HG03039 (cell line): ENCODE measurements at regions not wholly inside any gene's neighbourhood (a gene's known extent, or its start where the extent isn't known, plus 50 kb on each side); places are given as distances from the start of the nearest gene placed in this dataset.
"Not testable (repeated sequence)": the region's sequence is repeated elsewhere in the genome, so short reads cannot be mapped to it uniquely, and the experiment has no call there.

ENCODE experiments used
- ATAC-seq: cut with Tn5 transposase; IDR thresholded peaks from one replicate; pipeline ENCODE4 v1.9.1; 2021; ENCODE audit warnings: mild to moderate bottlenecking, moderate library complexity; ENCODE audit not compliant: unreplicated experiment

DNA sequence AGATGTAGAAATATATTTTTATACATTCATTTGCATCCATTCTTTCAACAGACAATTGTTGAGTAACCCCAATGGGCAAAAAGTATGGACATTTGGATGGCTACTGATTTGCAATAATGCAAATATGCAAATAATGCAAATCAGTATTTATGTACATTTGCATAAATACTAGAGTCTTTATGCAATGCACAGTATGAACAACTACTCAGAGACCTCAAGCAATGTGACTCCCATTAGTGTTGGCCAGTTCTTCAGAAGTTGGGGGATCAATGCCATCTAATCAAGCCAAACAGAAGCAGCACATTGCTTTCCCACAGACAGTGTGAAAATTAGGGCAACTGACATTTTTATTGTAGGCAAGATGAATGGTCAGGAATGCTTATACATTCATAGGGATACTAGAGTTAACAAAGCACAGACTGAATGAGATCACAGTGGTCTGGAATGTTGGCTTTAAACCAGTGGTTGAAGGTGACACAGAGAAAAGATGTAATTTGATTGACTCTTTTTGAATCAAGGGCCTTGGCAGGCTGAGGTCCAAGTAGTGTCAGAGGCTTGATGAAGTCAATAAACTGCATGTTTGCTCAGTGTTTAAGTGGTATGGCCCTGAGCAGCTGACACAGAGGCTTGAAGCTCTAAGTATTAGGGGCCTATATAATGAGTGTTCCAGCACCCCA is 256.6 kb downstream of the CTH start:
- ATAC-seq = no peak

DNA sequence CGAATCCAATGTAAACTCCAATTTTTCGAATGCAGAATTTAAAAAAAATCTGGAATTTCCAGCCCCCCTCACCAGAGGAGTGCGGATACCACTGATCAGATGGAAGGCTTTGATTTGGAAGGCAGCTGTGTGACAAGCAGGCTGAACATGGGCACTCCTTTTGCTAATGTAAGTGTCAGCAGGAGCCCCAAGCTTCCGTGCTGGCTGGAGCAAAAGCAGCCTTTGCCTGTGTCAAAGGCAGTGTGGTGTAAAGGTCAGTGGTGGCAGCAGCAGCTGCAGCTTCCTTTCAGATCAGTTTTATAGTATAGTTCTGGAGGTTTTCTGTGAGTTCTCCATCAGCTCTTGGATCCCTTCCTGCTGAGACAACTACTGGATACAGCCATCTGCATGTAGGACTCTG is 259.9 kb downstream of the CTH start:
- ATAC-seq = no peak

DNA sequence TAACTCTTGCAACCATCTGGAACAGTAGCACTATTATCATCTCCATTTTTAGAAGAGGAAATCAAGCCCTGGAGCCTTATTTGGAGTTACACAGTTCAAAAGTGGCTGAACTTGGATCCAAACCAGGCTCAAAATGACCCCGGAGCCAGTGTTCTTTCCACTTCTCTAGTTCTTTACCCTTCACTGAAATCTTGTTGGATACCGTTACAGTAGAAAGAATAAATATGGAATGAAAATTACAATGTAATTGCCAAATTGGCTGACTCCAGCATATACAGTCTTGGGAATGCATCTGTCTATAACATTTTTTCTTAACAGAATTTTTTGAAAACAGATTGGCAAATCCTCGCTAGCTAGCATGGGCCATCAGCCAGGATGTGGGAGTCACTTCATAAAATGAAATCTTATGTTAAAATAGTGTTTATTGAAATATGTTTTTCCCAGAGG is 261.4 kb downstream of the CTH start:
- no peak for ATAC-seq

DNA sequence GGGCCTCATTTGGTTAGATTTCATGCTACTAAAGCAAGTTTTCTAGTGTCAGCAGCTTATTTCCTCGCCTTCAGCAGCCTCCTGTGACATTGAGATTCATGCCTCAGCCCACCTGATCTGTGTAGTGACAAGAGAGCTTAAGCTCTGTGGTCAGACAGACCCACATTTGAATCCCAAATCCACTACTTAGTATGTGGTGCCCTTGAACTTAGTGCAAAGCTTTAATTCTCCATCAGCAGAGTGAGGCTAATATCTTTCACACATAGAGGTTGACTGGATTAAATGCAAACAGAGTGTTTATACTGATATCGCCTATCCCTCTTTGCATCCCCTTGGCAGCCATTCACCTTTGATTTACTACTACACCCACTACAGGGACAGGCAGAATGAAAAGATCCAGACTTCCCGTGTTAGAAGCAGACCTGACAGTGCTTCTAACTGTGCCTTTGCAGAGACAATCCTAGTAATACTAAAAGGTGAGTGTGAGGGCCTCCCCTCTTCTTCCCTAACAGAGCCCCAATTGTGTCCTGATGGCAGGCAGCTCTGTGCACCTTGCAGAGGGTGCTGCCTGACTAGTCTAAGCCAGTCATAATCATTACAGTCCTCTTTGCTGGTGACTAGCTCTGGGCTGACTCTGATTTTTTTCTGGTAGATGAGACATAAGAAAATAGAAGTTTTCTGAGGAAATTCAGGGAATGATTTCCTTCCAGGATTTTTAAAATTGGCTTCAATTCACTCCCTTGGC is 264.0 kb downstream of the CTH start:
- ATAC-seq = no peak

DNA sequence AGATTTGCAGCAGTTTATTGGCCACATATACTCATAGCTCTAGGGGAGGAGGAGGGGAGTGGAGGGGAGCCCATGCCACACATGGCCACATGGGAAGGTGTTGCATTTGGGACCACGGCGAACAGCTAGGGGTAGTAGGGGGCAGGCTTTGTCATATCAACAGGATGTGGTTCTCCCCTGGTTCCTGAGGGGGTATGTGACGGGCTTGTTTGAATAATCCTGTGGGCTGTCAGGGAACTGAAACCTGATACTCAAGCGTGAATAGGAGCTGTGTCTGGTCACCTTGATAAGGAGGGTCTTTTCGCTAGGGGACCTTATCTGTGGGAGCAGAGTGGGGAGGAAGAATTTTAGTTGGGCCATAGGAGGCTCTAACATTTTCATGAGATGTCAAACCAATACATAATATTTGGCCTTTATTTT is 264.7 kb downstream of the CTH start:
- ATAC-seq = peak; percentile 63

DNA sequence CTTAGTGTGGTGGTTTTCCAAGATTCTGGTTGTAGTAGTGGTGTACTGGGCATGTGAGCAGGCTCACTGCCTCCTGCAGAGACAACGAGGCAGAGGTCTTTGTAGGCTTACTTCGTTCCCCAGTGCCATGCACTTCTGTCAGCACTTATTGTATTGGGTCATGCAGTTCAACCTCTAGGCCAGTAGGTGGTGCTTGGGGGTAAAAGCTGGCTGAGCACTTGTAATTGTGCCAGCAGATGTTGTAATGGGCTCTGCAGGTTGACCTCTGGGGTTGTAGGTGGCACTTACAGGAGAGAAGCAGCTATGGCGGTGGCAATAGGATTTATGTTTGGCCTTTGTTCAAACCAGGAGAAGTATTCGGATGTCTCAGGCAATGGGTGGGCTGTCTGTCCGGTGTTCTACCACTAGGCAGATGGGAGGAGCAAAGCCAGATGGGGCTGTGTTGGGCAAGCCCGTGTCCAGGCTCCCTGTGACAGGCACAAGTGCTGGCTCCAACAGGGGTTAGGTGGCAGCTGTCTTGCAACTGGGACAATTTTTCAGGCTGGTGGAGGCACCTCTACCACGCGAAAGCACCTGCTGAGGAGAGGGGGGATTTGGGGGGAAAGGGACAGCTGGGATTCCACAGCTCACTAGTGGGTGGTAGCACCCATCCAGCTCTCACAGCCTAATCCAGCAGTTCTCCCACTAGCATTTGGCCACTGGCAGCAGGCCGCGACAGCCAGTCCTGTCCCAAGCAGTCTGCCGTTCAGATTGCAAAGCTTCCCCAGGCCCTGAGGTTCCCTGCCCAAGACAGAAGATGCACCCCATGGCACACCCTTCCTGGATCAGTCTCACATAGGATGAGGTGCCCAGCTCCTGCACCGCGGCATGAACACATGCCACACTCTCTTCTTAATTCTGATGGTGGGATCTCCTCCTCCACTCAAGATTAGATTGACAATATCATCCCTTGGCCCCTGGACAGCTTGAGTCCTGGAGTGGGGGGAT is 274.5 kb downstream of the CTH start:
- ATAC-seq = peak; percentile 100

DNA sequence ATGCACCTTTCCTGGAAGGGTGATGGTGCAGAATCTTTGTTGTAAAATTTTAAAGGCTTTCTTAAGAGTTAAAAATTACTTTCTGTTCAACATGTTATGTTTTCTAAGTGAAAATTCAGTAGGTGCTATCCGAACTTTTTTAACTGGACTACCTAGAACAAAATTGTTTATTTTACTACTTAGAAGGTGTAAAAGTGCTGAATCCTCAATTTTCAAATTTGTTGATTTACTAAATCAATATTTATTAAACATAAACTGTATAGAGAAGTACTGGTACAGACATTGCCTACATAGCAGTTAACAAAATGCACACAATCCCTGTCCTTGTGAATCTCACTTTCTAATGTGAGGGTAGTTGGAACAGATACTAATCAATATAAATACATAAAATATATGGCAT is 277.5 kb downstream of the CTH start:
- ATAC-seq = no peak

DNA sequence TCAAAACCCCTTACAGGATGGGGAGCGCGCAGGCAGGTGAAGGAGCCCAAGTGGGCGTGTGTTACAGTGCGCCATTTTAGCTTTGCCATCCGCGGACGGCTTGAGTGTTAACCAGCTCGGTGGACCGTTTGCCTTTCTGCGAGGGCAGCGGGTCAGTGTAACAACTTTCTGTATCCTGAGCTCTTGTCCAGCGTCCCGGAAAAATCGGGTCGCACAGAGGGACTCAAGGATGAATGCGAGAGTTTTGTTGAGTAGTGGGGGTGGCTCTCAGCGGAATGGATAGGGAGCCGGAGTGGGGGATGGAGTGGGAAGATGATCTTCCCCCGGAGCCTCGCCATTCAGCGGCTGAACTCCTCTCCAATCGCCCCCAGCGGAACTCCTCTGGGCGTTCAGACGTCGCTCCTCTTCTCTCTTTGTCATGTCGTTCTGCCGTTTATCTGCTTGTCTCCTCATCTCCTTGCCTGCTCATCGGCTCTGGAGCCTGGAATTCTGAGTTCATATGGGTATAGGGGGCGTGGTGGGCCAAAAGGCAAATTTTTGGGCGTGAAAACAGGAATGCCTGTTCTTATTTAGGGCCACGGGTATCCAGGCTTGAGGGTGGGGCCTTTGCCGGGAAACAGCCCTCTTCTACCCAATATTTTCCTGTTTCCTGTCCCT is 295.4 kb downstream of the CTH start:
- no peak for ATAC-seq

DNA sequence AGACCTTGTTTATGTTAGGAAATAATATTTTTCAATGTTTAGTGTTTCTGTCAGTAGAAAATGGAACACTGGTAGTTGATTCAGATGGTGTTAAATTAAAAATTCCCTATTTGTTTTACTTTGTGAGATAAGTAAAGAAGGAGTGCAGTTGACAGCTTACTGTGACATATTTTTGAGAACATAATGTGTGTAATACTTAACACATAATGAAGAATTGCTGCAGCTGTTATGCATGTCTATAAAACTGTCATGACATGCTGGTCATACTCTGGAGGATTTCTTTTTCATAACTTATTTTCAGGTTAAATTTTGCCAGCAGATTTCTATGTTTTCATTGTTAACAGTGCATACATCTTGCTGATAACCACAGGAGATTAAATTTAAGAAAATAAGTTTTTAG is 296.1 kb downstream of the CTH start:
- no peak for ATAC-seq

DNA sequence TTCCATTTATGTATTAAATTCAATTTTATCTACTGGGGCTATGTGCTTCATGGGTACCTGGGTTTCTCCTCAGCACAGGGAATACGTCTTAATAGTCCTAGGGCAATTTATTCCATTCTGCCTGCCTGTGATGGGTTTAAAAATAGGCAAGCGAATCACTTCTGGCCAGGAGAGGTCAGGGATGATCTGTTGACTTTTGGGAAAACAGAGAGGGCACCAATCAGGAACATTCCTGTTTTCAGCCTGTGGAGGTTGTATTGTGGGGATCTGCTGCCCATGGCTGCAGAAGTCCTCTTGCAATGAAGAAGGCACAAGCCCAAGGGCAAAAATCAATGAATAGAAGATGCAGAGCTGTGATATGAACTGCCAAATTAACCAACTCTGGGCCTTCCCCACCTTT is 303.1 kb downstream of the CTH start:
- ATAC-seq = no peak

DNA sequence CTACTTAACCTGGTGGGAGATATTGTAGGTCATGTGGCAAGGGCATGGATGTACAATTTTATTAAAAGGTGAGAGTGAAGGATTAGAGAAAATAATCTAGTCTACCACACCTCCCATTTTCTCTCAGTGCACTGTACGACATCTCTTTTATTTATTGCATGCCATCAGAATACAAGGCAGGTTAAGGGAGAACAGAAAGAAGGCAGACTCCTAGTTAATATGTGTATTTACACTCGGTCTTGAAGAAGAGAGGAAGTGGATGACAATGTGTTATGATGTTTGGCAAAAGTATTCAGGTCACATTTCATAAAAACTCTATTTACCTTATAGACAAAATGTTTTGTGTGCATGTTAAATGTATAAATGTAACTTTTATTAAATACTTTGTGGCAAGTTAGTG is 306.1 kb downstream of the CTH start:
- no peak for ATAC-seq

DNA sequence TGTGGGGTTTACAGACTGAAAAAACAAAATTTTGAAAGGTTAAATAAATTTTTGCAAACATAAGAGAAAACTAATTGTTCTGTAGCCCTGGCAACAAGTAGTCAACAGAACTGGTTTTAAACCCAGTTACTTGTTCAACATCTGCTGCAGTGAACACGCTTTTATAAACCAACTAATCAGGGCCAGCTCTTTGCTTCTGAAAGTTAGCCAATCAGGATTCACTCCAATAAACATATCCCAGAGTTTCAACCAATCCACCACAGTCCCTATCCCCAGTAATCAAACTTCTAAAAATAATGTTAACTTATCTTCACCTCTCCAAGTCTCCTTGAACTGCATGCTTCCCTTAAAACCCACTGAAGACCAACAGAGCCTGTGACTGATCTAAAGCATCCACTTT is 306.6 kb downstream of the CTH start:
- ATAC-seq = no peak

DNA sequence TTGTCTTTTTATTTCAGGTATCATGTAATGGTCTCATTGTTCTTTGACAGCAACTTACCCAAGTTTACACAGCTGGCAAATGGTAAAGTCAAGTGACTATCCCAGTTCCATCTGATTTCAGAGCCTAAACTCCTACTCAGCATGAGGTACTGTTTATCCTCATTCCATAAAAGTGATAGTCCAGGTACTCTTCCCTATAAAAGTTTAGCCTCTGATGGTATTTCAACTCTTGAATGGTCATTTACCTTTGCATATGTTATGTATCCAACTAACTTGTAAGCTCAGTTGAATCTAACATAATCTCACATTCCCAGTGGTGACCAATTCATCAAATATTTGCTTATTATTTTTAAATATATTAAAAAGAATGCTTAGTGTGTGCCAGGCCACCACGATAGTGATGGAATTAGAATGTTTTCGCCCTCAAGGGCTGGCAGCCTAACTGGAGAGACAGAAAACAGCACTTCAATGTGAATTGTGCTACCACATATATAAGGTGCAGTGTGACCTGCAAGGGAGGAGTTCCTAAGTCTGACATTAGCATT is 307.1 kb downstream of the CTH start:
- ATAC-seq = no peak

DNA sequence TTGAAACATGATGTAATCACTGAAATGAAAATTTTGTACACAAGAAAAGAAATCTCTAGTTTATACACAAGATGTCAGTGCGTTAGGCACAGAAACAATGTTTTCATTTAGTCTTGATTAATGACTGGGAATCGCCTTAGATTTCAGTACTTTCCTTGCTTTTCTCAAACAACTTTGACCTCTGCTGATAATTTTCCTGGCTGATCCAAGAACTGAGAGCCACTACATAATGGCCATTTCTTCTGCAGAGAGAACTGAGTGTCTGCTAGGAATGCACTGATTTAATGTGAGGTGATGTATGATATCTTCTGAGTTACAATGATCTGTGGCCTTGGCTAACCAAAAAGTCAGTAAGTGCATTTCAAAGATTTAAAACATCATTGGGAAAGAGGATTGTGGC is 308.1 kb downstream of the CTH start:
- no peak for ATAC-seq

DNA sequence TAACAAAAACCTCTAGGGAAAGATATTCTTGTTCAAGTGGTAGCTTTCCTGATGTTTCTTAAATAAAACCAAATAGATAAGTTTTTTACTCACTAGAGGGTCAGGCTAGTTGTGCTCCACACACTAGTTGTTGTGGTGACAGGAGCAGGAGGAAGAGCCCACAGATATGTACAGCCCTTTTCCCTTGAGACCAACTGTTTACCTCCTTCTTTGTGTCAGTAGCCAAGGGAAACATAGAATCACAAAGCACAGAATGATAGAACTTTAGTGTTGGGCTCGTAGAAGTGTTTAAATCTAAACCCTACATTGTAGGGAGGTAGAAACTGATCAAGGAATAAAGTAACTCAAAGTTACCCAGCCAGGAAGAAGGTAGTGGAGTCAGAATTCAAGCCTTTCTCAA is 309.0 kb downstream of the CTH start:
- ATAC-seq = no peak

DNA sequence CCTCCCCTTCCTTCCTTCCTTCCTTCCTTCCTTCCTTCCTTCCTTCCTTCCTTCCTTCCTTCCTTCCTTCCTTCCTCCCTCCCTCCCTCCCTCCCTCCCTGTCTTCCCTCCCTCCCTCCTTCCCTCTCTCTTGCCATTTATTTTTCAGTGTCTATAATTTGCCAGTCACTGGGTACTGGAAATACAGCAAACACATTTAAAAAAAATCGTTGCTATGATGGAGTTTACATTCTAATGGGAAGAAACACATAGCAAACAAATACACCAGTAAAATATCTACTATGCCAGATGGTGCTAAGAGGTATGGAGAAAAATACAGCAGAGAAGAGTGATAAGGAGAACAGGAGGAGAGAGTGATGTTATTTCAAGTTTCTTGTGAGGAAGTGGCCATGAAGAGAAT is 309.5 kb downstream of the CTH start:
- ATAC-seq = no peak

DNA sequence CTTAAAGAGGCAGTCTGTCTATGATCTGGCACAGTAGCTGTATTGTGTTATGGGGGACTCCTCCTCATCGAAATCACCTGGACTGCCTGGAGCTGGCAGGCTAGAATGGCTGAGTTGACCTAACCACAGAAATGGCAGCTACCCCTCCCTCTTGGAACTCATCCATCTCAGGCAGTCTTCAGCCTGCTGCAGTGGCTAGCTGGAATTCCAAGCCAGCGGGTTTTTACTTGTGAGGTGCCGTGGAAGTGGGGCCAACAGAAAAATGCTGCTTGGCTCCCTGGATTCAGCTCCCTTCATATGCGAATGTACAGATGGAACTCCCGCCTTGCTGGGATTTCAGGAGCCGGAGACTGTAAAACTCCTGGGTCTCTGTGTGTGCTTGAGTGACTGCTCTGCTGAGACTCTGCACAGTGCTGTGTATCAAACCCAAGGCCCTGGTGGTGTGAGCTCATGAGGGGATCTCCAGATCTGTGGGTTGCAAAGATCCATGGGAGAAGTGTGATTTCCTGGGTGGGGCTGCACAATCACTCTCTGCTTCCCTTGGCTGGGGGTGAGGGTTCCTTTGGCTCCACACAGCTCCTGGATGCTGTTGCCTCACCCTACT is 316.9 kb downstream of the CTH start:
- no peak for ATAC-seq

DNA sequence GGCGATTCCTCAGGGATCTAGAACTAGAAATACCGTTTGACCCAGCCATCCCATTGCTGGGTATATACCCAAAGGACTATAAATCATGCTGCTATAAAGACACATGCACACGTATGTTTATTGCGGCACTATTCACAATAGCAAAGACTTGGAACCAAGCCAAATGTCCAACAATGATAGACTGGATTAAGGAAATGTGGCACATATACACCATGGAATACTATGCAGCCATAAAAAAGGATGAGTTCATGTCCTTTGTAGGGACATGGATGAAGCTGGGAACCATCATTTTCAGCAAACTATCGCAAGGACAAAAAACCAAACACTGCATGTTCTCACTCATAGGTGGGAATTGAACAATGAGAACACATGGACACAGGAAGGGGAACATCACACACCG is 311.1 kb downstream of the PTGER3 start:
- ATAC-seq = not testable (repeated sequence)

DNA sequence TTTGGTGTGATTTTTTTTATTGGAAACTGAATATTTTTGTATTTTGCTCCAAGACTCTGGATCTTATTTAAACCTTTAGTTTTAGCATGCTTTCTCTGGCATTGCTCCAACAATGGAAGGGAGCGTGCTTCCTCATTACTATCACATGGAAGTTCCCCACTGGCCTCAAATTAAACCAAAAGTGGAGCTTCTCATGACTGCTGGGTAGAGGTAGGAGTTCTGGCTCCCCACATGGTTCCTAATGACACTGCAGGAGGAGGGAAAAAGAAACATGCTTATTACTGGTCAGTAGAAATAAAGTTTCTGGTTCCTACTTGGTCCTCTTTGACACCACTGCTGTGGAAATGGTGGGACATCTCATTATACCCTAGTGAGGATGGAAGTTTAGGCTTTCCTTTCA is 310.5 kb downstream of the PTGER3 start:
- ATAC-seq = no peak

DNA sequence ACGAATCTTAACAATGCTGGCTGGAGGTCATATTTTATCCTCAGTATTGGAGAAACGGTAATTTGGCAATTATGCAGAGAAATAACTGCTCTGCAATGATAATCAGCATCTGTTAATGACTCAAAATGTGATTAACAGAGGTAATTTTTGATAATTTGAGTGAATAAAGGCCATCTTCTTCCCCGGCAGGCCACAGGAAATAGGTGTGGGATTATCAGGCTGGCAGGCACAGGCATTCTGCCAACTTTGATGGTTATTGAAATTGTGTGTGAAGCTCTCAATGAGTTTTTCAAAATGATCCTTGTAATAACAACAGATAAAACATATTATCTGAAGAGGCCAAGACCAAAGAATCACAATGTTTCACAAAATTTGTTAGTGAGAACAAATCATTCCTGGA is 309.0 kb downstream of the PTGER3 start:
- no peak for ATAC-seq
